Kidney (tissue), 13 donors: ENCODE measurements at regions not wholly inside any gene's neighbourhood (a gene's known extent, or its start where the extent isn't known, plus 50 kb on each side); places are given as distances from the start of the nearest gene placed in this dataset.

Source experiments
- DNase-seq, 5 donors: peaks; one replicate each; pipeline ENCODE4 v3.0.0-alpha.2; 2013 to 2020
- FAIRE-seq: peaks from 2 replicates; lab custom pipeline; 2012; peaks lifted over from hg19 to GRCh38; lab: Jason Lieb, UNC
- H3K27ac ChIP-seq, 2 donors: one replicate each; pipeline ENCODE4 v1.7.0; 2013; ENCODE audit warnings: low read depth in 2 of 2, low read length in 2 of 2, inconsistent platforms in 1 of 2
- H3K27me3 ChIP-seq: one replicate; pipeline ENCODE4 v1.7.1; 2013; ENCODE audit warnings: low read length, inconsistent platforms; ENCODE audit not compliant: control insufficient read depth, insufficient read depth
- H3K36me3 ChIP-seq, 3 donors: one replicate each; pipeline versions ENCODE4 v1.7.0 to v1.7.1; 2013; ENCODE audit warnings: low read length in 3 of 3, control low read depth in 1 of 3, inconsistent platforms in 1 of 3; ENCODE audit not compliant: insufficient read depth in 3 of 3, control insufficient read depth in 2 of 3
- H3K4me1 ChIP-seq, 3 donors: one replicate each; pipeline versions ENCODE4 v1.7.0 to v1.7.1; 2013; ENCODE audit warnings: low read length in 3 of 3, inconsistent platforms in 1 of 3, low read depth in 1 of 3; ENCODE audit not compliant: control insufficient read depth in 2 of 3, insufficient read depth in 2 of 3
- H3K4me3 ChIP-seq, 3 donors: one replicate each; pipeline versions ENCODE4 v1.7.0 to v1.8.1; 2013; ENCODE audit warnings: low read length in 3 of 3, control low read depth in 1 of 3, inconsistent platforms in 1 of 3
- H3K9ac ChIP-seq, 3 donors: one replicate each; pipeline versions ENCODE4 v1.7.0 to v1.7.1; 2013; ENCODE audit warnings: low read length in 3 of 3, control low read depth in 1 of 3, inconsistent platforms in 1 of 3
- H3K9me3 ChIP-seq, 3 donors: one replicate each; pipeline versions ENCODE4 v1.7.0 to v1.7.1; 2013; ENCODE audit warnings: low read length in 3 of 3, control low read depth in 1 of 3, inconsistent platforms in 1 of 3; ENCODE audit not compliant: control insufficient read depth in 2 of 3, insufficient read depth in 1 of 3
- intact Hi-C: fragments of 100-400 bp; cut with DNase I; formaldehyde crosslinking; loops from one replicate; pipeline ENCODE4 v1.11.1; 2022
- TF ChIP-seq, protein P1 (sequence below): IDR thresholded peaks from 3 replicates; pipeline ENCODE4 v1.5.1; 2012; ENCODE audit warnings: mild to moderate bottlenecking, moderate library complexity, borderline replicate concordance; ENCODE audit not compliant: insufficient read depth; ENCODE audit errors: extremely low read depth
- donor health status: control.
- donor health status: control.
- donor health status: control.
- donor health status: control.
- donor health status: control.
- donor health status: DM: yes; HTN: yes; CAD: no.
- donor health status: Normal renal cell carcinoma (clear cell type).

DNA sequence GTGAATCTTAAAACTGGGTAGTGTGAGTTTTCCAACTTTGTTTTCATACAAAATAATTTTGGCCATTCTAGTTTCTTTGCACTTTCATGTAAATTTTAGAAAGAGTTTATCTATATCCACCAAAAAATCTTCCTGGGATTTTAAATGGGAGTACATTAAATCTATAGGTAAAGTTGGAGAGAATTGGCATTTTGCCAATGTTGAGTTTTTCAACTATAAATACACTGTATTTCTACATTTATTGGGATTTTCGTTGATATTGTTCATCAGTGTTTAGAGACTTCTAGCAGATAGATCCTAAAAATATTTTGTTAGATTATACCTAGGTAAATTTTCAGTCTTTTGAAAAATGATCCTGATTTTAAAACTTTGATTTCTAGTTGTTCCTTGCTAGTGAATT, 83.1 kb upstream of the CCDC54 start:
- H3K36me3 ChIP-seq = no peaks in the 10 kb centered on the region
- TF ChIP-seq, protein P1, sequence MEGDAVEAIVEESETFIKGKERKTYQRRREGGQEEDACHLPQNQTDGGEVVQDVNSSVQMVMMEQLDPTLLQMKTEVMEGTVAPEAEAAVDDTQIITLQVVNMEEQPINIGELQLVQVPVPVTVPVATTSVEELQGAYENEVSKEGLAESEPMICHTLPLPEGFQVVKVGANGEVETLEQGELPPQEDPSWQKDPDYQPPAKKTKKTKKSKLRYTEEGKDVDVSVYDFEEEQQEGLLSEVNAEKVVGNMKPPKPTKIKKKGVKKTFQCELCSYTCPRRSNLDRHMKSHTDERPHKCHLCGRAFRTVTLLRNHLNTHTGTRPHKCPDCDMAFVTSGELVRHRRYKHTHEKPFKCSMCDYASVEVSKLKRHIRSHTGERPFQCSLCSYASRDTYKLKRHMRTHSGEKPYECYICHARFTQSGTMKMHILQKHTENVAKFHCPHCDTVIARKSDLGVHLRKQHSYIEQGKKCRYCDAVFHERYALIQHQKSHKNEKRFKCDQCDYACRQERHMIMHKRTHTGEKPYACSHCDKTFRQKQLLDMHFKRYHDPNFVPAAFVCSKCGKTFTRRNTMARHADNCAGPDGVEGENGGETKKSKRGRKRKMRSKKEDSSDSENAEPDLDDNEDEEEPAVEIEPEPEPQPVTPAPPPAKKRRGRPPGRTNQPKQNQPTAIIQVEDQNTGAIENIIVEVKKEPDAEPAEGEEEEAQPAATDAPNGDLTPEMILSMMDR = no peak
- H3K27ac ChIP-seq = no peak overlapping the region
- intact Hi-C loops = no loop called here
- DNase-seq (no peak), FAIRE-seq (no peak)
- no peak overlapping the region for H3K4me3 ChIP-seq
- H3K27me3 ChIP-seq = no peaks in the 10 kb centered on the region
- H3K9me3 ChIP-seq = peaks cover 0 to 5% (median 0%) of the 10 kb centered on the region in 3 donors
- H3K9ac ChIP-seq = no peak overlapping the region
- no peaks in the 10 kb centered on the region for H3K4me1 ChIP-seq

DNA sequence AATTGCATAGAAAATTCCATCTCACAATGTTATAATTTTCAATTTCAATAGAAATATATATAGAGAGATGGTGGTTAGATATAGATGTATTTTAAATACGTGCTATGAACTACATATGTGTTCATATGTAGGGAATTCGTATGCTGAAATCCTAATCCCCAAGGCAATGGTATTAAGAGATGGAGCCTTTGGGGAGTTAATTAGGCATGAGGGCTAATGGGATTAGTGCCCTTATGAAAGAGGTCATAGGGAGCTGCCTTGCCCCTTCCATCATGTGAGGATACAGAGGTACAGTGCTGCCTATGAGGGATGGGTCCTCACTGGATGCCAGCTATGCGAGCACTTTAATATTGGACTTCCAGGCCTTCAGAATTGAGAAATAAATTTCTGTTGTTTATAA, 79.6 kb upstream of the CCDC54 start:
- Histone ChIP-seq H3K27me3 (no peaks in the 10 kb centered on the region), H3K27ac (no peak overlapping the region), H3K9ac (no peak overlapping the region), H3K9me3 (no peaks in the 10 kb centered on the region), H3K4me1 (no peaks in the 10 kb centered on the region), H3K36me3 (no peaks in the 10 kb centered on the region), H3K4me3 (no peak overlapping the region)
- TF ChIP-seq, protein P1 = no peak
- intact Hi-C loops = no loop called here
- FAIRE-seq (no peak), DNase-seq (no peak)

DNA sequence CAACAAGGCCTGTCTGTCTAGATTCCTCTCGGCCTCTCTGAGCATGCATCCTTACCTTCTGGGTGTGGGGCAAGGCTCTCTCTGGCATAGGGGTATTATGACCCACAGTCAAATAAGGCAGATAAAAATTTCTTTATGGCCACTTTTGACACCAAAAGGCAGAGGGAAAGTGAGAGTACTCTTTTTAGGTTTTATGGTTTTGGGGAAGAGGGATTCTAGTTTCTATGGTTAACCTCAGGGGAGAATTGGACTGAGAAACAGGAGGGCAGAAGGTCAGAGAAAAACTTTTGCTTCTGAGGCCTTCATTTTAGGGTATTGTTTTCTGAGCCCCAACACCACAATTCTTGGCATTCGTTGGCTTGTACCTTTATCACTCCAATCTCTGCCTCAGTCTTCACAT, 70.0 kb upstream of the CCDC54 start:
- Histone ChIP-seq H3K36me3 (no peaks in the 10 kb centered on the region), H3K27ac (no peak overlapping the region), H3K9me3 (no peaks in the 10 kb centered on the region), H3K27me3 (no peaks in the 10 kb centered on the region), H3K4me1 (no peaks in the 10 kb centered on the region), H3K9ac (no peak overlapping the region), H3K4me3 (no peak overlapping the region)
- FAIRE-seq (no peak), DNase-seq (no peak)
- TF ChIP-seq, protein P1 = no peak
- intact Hi-C loops = no loop called here

DNA sequence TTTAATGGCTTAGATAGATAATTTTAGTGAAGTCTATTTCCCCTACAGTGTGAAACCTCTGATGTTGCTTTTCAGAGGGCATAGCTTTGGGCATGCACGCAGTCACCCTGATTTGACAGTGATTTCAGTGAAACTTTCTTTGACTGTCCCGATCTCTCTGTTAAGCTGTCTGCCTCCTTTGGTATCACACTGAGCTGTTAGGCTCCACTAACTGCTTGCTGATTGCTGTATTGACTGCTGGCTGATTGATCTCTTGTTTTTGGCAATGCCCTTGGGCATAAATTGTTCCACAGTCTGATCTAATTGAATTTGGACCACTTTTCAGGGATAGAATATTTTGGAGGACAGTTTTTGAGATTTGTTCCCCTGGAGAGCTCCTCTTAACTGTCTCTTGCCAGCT, 68.5 kb upstream of the CCDC54 start:
- DNase-seq (no peak), FAIRE-seq (no peak)
- no peaks in the 10 kb centered on the region for H3K27me3 ChIP-seq
- intact Hi-C loops = no loop called here
- no peak overlapping the region for H3K9ac ChIP-seq
- H3K9me3 ChIP-seq = no peaks in the 10 kb centered on the region
- no peaks in the 10 kb centered on the region for H3K4me1 ChIP-seq
- TF ChIP-seq, protein P1 = no peak
- H3K36me3 ChIP-seq = no peaks in the 10 kb centered on the region
- no peak overlapping the region for H3K27ac ChIP-seq
- no peak overlapping the region for H3K4me3 ChIP-seq
